OCI-LY3 (cell line): ENCODE measurements at regions not wholly inside any gene's neighbourhood (a gene's known extent, or its start where the extent isn't known, plus 50 kb on each side); places are given as distances from the start of the nearest gene placed in this dataset.

ENCODE experiments used
- CTCF ChIP-seq: fragments of 200-600, 300-600 bp; sonication (generic); IDR thresholded peaks from 2 replicates; pipeline ENCODE4 v1.5.1; 2014; ENCODE audit warnings: antibody characterized with exemption, low read length, low read depth
- EZH2phosphoT487 ChIP-seq: fragments of 200-600 bp; shearing (Covaris generic); IDR thresholded peaks from 2 replicates; pipeline ENCODE4 v1.6.1; 2018; ENCODE audit warnings: antibody characterized with exemption, mixed run types, low read depth

- TF ChIP-seq CTCF (no peak), EZH2phosphoT487 (no peak)
Measured at GRCh38 chr17:72506773-72507172, 386.0 kb downstream of the SOX9 start.
